AG09319 (cell line): ENCODE measurements at regions not wholly inside any gene's neighbourhood (a gene's known extent, or its start where the extent isn't known, plus 50 kb on each side); places are given as distances from the start of the nearest gene placed in this dataset.
"Not testable (repeated sequence)": the region's sequence is repeated elsewhere in the genome, so short reads cannot be mapped to it uniquely, and the experiment has no call there.

Experiments used
- DNase-seq: peaks from one replicate; pipeline ENCODE4 v3.0.0-alpha.2; 2010; ENCODE audit warnings: low read depth; ENCODE audit errors: extremely low read depth
- TF ChIP-seq, protein P1 (sequence below): IDR thresholded peaks from 2 replicates; pipeline ENCODE4 v1.5.1; 2011; ENCODE audit warnings: low read depth, mild to moderate bottlenecking, inconsistent platforms, low read length, moderate library complexity

DNA sequence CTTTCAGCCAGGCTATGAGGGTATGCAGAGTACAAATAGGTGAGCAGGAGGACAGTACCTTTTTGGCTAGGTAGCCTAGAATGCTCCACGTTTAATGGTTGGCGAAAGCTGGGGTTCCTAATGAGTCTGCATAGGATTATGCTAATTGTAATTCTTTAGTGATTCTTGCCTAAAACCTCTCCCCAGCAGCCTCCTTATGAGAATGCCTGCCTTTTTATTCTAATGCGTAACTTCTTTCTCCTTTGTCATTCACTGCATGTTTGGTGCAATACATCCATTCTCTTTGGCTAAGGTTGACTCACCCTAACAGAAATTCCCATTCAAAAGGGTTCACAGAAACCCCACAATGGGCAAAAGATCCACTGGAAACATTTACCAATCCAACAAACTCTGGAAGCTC, 752.2 kb downstream of the FSCB start:
- DNase-seq = no peak
- TF ChIP-seq, protein P1, sequence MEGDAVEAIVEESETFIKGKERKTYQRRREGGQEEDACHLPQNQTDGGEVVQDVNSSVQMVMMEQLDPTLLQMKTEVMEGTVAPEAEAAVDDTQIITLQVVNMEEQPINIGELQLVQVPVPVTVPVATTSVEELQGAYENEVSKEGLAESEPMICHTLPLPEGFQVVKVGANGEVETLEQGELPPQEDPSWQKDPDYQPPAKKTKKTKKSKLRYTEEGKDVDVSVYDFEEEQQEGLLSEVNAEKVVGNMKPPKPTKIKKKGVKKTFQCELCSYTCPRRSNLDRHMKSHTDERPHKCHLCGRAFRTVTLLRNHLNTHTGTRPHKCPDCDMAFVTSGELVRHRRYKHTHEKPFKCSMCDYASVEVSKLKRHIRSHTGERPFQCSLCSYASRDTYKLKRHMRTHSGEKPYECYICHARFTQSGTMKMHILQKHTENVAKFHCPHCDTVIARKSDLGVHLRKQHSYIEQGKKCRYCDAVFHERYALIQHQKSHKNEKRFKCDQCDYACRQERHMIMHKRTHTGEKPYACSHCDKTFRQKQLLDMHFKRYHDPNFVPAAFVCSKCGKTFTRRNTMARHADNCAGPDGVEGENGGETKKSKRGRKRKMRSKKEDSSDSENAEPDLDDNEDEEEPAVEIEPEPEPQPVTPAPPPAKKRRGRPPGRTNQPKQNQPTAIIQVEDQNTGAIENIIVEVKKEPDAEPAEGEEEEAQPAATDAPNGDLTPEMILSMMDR = no peak

DNA sequence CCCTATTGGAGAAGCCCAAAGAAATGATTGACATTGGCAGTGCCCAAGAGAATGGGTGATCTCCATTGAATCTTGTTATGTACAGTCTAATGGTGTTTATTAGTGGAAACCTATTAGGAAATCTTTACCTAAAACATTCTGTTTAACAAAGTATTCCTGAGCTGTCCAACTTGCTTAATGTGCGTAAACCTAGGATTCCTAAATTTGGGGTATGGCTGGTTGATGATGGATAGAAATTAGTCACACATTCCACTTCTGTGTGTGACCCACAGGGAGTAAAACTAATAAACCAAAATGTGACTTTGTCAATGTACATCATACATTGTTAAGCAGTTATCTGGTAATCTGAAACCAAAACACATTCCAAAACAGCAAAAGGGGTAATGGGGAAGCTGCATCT, 761.3 kb downstream of the FSCB start:
- TF ChIP-seq, protein P1 = no peak
- no peak for DNase-seq

DNA sequence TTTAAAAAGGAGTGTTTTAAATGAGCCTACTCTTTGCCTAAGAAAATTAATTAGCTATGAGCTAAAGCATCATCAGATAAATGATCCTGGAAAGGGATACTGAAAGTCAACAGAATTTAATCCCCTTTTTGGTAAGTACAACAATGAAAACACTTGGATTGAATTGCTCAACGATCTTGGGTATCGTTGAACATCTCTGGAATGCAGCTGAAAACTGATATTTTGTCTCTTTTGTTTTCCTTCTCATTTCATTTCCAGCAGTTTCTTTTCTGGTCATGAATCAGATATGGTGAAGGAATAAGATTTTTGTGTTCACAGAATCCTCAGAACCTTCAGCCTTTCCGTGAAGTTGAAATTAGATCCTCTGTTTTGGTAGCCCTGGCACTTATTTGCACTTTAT, 771.2 kb downstream of the FSCB start:
- TF ChIP-seq, protein P1 = no peak
- no peak for DNase-seq

DNA sequence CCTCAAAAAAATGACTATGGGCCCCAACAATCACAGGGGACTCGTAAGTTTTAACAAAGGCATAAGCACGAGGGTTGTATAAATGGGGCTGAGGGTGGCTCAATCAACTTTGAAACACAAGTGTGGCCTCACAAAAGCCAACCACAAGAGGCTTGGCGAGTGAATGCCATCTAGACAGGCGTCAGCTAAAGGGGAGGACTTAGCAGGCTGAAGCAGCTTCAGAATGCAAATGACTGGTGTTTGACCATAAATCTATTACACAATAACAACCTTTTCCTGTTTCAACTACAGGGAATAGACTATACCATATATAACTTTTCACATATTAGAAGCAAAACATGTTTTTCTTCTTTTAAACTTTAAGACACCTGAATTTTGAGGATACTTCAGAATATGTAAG, 777.9 kb downstream of the FSCB start:
- DNase-seq = no peak
- TF ChIP-seq, protein P1 = no peak

DNA sequence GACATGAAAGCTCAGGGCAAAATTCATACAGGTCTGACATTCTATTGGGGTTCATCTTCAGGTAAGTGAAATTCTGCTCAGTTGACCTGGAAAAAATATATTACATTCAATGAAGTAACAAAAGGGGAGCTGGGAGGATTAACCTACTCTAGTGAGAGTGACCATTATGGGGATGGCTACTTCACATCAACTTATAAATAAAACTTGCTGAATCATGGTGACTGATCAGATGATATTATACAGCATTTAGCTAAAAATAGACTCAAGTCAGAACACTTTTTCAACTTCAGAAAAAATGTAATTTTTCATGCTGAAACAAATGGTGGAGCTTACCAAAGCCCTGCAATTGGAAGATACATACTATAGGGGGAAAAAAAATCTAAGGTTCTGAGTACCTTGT, 800.2 kb downstream of the FSCB start:
- TF ChIP-seq, protein P1 = no peak
- no peak for DNase-seq

DNA sequence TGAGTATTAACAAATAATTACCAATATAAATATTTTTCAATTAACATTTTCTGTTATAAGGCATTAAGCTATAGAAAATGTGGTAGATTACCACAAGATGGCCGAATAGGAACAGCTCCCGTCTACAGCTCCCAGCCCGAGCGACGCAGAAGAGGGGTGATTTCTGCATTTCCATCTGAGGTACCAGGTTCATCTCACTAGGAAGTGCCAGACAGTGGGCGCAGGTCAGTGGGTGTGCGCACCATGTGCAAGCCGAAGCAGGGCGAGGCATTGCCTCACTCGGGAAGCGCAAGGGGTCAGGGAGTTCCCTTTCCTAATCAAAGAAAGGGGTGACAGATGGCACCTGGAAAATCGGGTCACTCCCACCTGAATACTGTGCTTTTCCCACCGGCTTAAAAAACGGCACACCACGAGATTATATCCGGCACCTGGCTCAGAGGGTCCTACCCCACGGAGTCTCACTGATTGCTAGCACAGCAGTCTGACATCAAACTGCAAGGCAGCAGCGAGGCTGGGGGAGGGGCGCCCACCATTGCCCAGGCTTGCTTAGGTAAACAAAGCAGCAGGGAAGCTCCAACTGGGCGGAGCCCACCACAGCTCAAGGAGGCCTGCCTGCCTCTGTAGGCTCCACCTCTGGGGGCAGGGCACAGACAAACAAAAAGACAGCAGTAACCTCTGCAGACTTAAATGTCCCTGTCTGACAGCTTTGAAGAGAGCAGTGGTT, 808.4 kb downstream of the FSCB start:
- not testable (repeated sequence) for DNase-seq

DNA sequence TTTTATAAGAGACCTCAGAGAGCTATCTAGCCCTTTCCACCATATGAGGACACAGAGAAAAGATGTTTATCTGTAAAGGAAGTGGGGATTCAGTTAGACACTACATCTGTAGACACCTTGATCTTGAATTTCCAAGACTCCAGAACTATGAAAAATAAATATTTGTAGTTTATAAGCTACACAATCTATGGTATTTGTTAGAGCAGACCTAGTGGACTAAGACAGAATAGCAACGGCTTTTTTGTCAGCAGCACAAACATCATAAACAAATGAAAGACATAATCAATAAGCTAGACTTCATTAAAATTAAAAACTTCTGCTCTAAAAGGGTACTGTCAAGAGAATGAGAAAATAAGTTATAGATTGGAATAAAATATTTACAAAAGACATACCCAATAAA, 810.1 kb downstream of the FSCB start:
- DNase-seq = no peak
- TF ChIP-seq, protein P1 = no peak

DNA sequence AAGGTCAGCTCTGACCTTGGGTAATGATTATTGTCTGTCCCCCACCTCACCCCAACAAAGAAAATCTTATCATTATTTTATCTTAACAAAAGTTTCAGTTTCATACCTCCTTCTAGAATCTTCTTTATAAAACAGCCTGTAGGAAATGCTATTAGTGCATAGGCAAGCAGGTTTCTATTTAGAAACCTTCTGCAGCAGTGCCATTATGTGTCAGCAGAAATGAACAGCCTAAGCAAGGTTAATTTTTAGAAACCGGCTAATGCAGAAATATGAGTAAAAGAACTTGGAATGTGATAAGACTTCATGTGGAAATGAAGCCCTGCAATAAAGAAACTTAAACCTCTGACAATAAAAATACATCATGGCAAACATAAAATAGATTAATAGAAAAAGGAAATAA, 814.4 kb downstream of the FSCB start:
- TF ChIP-seq, protein P1 = no peak
- DNase-seq = no peak
